Mucosa of rectum (tissue), 2 donors: ENCODE measurements at regions not wholly inside any gene's neighbourhood (a gene's known extent, or its start where the extent isn't known, plus 50 kb on each side); places are given as distances from the start of the nearest gene placed in this dataset.

Source experiments
- H3K27ac ChIP-seq, 2 donors: one replicate each; pipeline ENCODE4 v1.7.0; 2013; ENCODE audit warnings: inconsistent platforms in 2 of 2, low read depth in 2 of 2, low read length in 2 of 2
- H3K27me3 ChIP-seq, 2 donors: one replicate each; pipeline ENCODE4 v1.7.0; 2013; ENCODE audit warnings: low read length in 2 of 2; ENCODE audit not compliant: control insufficient read depth in 2 of 2, insufficient read depth in 2 of 2
- H3K36me3 ChIP-seq, 2 donors: one replicate each; pipeline ENCODE4 v1.7.0; 2013; ENCODE audit warnings: low read length in 2 of 2; ENCODE audit not compliant: control insufficient read depth in 2 of 2, insufficient read depth in 2 of 2
- H3K4me1 ChIP-seq, 2 donors: one replicate each; pipeline ENCODE4 v1.7.0; 2013; ENCODE audit warnings: low read length in 2 of 2, mild to moderate bottlenecking in 1 of 2; ENCODE audit not compliant: control insufficient read depth in 2 of 2, insufficient read depth in 2 of 2
- H3K4me3 ChIP-seq, 2 donors: one replicate each; pipeline ENCODE4 v1.7.0; 2013; ENCODE audit warnings: low read length in 2 of 2
- H3K9ac ChIP-seq, 2 donors: one replicate each; pipeline ENCODE4 v1.7.0; 2013; ENCODE audit warnings: low read length in 2 of 2, low read depth in 1 of 2, mild to moderate bottlenecking in 1 of 2
- H3K9me3 ChIP-seq, 2 donors: one replicate each; pipeline ENCODE4 v1.7.0; 2013; ENCODE audit warnings: low read length in 2 of 2; ENCODE audit not compliant: control insufficient read depth in 2 of 2
- donor health status: healthy.
- donor health status: Normal muscosa, but diverticular disease.

DNA sequence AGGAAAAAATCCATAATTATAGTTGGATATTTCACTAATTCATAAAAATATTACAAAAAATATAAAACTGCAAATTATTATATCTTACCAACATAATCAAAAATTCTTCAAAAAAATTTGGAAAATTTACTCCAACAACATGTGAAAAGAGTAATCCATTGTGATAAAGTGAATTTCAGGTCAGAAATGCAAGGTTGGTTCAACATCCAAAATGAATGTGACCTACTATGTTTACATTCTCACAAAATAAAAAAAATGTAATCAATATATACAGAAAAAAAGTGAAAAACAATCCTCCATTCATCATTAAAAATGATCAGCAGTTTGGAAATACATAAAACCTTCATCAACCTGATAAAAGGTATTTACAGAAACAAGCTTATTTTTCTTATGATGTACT lies 1252.2 kb downstream of the JRKL start:
- Histone ChIP-seq H3K27ac (no peak overlapping the region), H3K9me3 (peaks cover 0 to 3% of the 10 kb centered on the region in 2 donors), H3K27me3 (no peaks in the 10 kb centered on the region), H3K4me3 (no peak overlapping the region), H3K36me3 (no peaks in the 10 kb centered on the region), H3K4me1 (no peaks in the 10 kb centered on the region), H3K9ac (no peak overlapping the region)

DNA sequence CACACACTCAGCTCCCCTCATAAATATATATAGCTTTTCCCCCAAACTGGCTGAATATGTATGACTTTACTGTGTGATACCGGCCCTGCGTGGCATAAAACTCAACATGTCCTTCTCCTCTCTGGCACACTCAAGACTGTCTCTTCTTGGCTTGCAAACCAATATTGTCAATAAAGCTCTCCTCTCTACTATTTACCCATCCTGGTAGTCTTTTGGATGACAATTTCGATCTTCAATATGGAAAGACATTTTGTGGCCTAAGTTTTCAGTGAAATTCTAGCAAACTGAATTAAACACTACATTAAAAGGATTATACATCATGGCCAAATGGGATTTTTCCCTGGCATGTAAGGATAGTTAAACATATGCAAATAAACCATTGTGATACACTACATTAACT lies 1255.9 kb downstream of the JRKL start:
- Histone ChIP-seq H3K27ac (no peak overlapping the region), H3K9ac (no peak overlapping the region), H3K36me3 (no peaks in the 10 kb centered on the region), H3K4me1 (no peaks in the 10 kb centered on the region), H3K9me3 (peaks cover 0 to 4% of the 10 kb centered on the region in 2 donors), H3K4me3 (no peak overlapping the region), H3K27me3 (no peaks in the 10 kb centered on the region)

DNA sequence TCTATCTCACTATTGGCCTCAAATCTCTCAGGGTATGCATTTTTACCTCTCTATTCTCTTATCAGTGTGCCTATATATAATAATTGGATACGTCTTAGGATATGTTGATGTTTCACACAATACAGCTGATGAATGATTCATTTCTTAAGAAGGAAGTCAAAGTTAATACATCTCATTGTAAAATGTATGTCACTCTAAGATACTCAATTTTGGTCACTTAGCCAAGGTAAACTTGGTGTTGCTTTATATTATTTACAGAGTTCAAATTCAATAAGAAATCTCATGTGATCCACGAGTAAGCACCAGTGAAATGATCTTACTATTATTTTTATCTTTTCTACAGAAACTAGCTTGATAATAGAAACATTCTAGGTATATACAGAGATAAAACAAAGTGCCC lies 1266.5 kb downstream of the JRKL start:
- H3K9ac ChIP-seq = no peak overlapping the region
- no peaks in the 10 kb centered on the region for H3K27me3 ChIP-seq
- no peak overlapping the region for H3K27ac ChIP-seq
- H3K9me3 ChIP-seq = no peaks in the 10 kb centered on the region
- H3K4me1 ChIP-seq = no peaks in the 10 kb centered on the region
- H3K4me3 ChIP-seq = no peak overlapping the region
- H3K36me3 ChIP-seq = no peaks in the 10 kb centered on the region

DNA sequence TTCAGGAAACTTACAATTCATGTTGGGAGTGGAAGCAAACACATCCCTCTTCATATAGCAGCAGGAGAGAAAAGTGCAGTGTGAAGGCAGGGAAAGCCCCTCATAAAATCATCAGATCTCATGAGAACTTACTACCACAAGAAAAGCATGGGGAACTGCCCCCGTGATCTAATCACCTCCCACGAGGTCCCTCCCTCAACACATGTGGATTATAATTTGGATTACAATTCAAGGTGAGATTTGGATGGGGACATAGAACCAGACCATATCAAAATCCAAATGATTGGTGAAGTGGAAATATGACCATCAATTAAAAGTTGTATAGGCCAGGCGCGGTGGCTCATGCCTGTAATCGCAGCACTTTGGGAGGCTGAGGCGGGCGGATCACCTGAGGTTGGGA lies 1268.0 kb downstream of the JRKL start:
- no peak overlapping the region for H3K27ac ChIP-seq
- no peaks in the 10 kb centered on the region for H3K4me1 ChIP-seq

DNA sequence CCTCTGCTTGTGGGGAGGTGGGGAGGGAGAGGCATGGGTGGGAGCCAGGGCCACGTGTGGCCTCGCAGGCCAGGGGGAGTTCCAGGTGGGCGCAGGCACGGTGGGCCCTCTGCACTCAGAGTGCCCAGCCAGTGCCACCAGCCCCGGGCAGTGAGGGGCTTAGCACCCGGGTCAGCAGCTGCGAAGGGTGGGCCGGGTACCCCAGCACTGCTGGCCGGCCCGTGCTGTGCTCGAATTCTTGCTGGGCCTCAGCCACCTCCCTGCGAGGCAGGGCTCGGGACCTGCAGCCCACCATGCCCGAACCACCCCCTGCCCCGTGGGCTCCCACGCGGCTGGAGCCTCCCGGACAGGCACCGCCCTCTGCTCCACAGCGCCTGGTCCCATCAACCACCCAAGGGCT lies 1277.2 kb downstream of the JRKL start:
- Histone ChIP-seq H3K4me3 (no peak overlapping the region), H3K9me3 (peaks cover 0 to 3% of the 10 kb centered on the region in 2 donors), H3K27ac (no peak overlapping the region), H3K9ac (no peak overlapping the region), H3K27me3 (no peaks in the 10 kb centered on the region), H3K4me1 (no peaks in the 10 kb centered on the region), H3K36me3 (no peaks in the 10 kb centered on the region)

More for the DNA sequence above, 1268.0 kb downstream of the JRKL start:
- H3K4me3 ChIP-seq = no peak overlapping the region
- no peaks in the 10 kb centered on the region for H3K36me3 ChIP-seq
- no peaks in the 10 kb centered on the region for H3K9me3 ChIP-seq
- H3K27me3 ChIP-seq = no peaks in the 10 kb centered on the region
- H3K9ac ChIP-seq = no peak overlapping the region

DNA sequence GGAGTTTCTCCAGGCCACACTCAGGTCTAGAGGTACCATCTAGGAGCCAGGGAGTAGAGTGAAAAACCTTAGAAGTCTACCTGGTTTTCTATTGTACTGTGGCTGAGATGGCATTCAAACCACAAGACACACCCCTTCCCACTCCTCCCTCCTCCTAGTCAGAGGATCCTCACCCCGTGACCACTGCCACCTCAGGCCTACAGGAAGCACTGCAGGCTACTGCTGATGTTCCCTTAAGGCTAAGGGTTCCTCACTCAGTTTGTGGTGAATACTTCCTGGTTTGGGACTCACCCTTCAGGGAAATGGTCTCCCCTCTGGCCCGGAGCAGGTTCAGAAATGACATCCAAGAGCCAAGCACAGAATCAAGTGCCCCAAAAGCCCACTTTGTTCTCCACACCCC lies 1293.9 kb downstream of the JRKL start:
- H3K9ac ChIP-seq = no peak overlapping the region
- H3K27ac ChIP-seq = no peak overlapping the region
- H3K9me3 ChIP-seq = peaks cover 2 to 5% of the 10 kb centered on the region in 2 donors
- no peaks in the 10 kb centered on the region for H3K27me3 ChIP-seq
- H3K36me3 ChIP-seq = no peaks in the 10 kb centered on the region
- H3K4me3 ChIP-seq = no peak overlapping the region
- H3K4me1 ChIP-seq = no peaks in the 10 kb centered on the region

DNA sequence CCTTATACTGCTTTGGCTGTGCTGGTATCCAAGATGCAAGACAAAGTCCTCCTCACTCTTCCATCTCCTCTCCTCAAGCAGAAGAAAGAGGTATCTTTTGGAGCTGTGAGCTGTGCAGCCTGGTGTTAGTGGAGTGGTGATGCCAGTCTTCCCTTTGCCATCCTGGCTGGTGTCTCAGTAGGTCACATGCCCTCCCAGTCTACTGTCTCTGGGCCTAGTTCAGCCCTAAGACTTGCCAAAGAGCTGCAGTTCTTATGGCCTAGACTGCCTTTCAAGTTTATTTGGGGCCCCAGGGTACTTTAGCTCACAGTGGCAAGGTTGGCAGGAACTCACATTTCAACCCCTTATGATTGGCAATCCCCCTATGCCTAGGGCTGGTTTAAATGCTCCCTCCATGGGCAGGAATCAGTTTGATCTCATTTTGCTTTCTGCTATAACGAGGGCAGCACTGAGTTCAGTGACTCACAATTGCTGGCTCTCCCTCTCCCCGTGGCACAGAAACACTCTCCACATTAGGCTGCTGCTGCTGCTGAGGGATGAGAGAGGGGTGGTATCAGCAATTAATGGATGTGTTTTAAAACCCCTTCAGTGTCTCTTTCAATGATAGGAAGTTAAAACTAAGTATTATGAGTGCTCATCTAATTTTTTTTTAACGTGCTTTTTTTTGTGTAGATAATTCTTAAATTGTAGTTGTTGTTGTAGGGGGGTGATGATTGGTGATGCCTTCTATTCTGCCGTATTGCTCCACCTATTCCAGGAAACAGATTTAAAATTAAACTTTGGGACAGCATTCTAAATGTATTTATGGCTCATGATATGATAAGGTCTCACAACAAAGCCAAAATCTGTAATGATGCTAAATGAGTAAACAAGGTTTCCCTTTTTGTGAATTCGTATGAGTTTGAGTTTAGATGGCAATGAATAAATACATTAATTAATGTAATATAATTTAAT lies 1295.0 kb downstream of the JRKL start:
- peaks cover 2 to 4% of the 10 kb centered on the region in 2 donors for H3K9me3 ChIP-seq
- H3K36me3 ChIP-seq = no peaks in the 10 kb centered on the region
- no peak overlapping the region for H3K27ac ChIP-seq
- H3K9ac ChIP-seq = no peak overlapping the region
- H3K4me1 ChIP-seq = no peaks in the 10 kb centered on the region
- no peak overlapping the region for H3K4me3 ChIP-seq
- no peaks in the 10 kb centered on the region for H3K27me3 ChIP-seq

DNA sequence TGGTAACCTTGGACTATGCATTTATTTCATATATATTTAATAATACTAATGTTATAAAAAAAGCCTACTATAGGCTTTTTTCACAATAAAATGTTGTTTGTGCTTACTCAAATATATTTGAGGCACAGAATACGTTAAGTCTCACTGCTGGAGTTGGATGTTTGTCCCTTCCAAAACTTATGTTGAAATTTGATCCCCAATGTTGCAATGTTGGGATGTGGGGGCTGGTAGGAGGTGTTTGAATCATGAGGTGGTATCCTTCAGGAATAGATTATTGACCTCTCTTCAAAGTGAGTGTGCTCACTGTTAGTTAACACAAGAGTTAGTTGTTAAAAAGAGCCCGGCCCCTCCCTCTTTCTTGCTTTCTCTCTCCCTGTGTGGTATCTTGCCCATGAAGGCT lies 1295.9 kb downstream of the JRKL start:
- Histone ChIP-seq H3K9ac (no peak overlapping the region), H3K4me3 (no peak overlapping the region), H3K27me3 (no peaks in the 10 kb centered on the region), H3K4me1 (no peaks in the 10 kb centered on the region), H3K27ac (no peak overlapping the region), H3K36me3 (no peaks in the 10 kb centered on the region), H3K9me3 (peaks cover 0 to 2% of the 10 kb centered on the region in 2 donors)

DNA sequence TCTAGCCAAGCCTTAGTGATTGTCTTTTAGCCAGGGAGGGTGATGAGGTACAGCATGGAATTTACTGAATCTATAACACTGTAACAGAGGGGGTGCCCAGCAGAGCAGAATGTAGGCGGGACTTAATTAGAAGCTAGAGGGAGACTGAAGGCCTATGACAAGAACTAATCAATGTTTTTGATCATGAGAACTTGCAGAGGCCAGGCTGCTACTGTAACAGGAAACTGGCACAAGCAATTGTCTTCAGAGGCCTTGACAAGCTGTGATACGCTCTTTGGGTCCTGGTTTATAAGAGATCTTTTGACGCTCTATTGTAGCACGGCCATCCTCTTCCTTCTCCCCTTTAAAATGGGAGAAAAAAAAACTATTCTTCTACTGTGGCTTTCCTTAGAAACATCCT lies 1297.3 kb downstream of the JRKL start:
- Histone ChIP-seq H3K36me3 (no peaks in the 10 kb centered on the region), H3K4me3 (no peak overlapping the region), H3K27ac (no peak overlapping the region), H3K9me3 (peaks cover 0 to 2% of the 10 kb centered on the region in 2 donors), H3K9ac (no peak overlapping the region), H3K4me1 (no peaks in the 10 kb centered on the region), H3K27me3 (no peaks in the 10 kb centered on the region)

DNA sequence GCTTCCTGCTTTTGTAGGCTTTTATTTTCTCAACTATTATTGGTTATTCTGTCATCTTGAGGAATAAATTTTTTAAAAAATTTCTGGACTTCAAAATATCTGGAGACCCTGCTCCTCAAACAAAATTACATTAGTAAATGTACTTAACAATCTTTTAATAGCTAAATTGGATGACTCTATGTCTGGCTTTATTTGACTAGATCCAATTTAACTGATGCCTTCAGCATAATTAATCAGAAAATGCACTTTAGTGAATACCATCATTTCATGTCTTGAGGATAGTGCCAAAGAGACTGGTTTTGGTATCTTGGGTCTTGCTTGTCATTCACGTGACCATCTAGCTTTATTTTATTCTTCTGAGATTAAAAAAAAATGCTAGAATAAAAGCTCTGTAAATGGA lies 1301.2 kb downstream of the JRKL start:
- no peaks in the 10 kb centered on the region for H3K4me1 ChIP-seq
- no peak overlapping the region for H3K9ac ChIP-seq
- H3K36me3 ChIP-seq = no peaks in the 10 kb centered on the region
- H3K27me3 ChIP-seq = no peaks in the 10 kb centered on the region
- H3K27ac ChIP-seq = no peak overlapping the region
- H3K4me3 ChIP-seq = no peak overlapping the region
- no peaks in the 10 kb centered on the region for H3K9me3 ChIP-seq
